HG03108 (cell line): ENCODE measurements at regions not wholly inside any gene's neighbourhood (a gene's known extent, or its start where the extent isn't known, plus 50 kb on each side); places are given as distances from the start of the nearest gene placed in this dataset.
"Not testable (repeated sequence)": the region's sequence is repeated elsewhere in the genome, so short reads cannot be mapped to it uniquely, and the experiment has no call there.

Source experiments
- ATAC-seq: cut with Tn5 transposase; IDR thresholded peaks from one replicate; pipeline ENCODE4 v1.9.1; 2021; ENCODE audit warnings: moderate library complexity; ENCODE audit not compliant: unreplicated experiment

DNA sequence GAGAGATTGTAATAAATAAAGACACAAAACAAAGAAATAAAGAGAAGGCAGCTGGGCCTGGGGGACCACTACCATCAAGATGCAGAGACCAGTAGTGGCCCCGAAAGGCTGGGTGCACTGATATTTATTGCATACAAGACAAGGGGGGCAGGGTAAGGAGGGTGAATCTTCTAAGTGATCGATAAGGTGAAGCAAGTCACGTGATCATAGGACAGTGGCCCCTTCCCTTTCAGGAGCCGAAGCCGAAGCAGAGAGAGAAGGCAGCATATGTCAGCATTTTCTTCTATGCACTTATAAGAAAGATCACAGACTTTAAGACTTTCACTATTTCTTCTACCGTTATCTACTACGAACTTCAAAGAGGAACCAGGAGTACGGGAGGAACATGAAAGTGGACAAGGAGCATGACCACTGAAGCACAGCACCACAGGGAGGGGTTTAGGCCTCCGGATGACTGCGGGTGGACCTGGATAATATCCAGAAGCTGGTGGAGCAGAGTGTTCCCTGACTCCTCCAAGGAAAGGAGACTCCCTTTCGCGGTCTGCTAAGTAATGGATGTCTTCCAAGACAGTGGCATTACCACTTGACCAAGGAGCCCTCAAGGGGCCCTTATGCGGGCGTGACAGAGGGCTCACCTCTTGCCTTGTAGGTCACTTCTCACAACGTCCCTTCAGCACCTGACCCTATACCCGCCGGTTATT, 126.4 kb downstream of the RBM46 start:
- ATAC-seq, result not testable (repeated sequence)

DNA sequence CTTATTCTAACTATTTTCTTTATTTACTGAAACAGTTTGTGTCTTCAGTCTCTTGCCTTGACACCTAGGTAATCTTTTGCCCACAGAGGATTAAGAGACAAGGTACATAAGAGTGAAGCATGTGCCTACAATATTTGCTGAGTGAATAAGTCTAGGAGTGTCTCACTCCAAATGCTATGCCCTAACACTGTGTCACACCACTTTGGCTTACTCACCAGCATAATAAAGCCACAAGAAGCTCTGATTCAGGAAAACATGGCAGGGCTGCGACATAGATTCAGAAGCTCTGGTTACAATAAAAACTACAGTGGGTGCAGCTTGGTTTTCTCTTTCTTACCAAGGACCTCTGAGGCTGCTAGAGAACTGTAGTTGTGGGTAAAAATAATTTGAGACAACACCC, 127.1 kb downstream of the RBM46 start:
- ATAC-seq, result no peak

- no peak for ATAC-seq
Measured at GRCh38 chr4:154911097-154911496, 130.0 kb downstream of the RBM46 start.

DNA sequence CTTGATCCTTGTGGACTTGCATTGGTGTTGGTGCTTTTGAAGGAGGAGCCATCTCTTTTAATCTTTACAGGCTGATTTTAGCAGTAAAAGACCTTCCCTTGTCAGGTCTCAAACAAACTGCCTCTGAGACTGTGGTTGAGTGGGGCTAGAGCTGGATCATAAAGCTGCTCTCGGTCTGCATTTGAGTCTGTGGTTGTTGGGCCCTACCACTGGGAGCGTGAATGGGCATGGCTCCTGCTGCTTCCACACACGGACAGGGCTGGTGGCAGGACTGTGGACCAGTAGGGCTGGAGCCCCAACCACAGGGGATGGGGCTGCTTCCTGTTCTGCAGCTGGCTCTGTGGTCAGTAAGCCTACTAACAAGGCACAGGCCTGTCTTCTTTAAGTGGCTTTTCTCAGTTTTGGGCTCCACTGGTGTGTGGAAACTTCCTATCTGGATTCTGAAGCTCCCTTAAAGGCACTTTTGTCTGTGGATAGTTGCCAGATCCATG, 130.6 kb downstream of the RBM46 start:
- ATAC-seq, result no peak

DNA sequence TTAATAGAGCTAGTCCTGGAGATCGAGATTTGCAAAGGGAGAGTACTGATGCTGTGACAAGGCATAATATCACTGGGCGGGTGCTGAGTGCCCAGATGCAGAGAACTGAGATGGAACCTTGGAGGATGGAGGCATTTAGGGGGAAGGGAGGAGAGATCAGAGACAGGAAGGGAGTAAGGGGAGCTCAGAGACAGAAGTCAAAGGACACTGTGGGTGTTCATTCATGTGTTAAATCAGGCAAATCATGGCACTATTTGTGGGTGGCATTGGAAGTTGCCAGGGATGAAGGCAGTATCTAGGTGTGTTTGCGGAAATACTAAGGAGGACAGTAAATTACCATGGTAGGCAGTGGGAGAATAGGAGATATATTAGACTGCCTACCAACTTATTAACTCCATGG, 135.0 kb downstream of the RBM46 start:
- no peak for ATAC-seq

DNA sequence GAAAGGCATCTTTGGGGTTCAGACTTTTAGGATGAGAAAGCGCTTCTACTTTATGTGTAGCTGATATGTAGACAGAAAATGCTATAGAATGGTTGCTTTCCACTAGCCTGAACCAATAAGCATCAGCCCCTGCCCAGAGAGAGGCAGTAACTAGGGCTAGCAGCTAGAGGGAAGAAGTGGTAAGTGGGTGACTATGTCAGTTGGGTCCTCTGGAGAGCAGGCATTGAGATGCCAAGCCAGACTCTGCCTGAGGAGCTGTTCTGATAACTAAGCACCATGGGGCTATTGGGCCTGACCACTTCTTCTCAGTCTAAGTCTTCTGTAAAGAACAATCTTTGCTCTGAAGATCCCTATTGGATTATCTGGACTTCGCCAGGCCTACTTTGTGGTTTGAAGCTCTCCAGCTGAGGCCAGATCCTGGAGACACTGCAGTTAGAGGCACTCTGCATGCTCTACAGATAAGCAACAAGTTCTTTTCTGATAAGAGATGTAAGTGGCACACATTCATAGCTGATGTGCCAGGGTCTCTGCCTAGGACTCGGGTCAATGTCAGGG, 146.1 kb downstream of the RBM46 start:
- ATAC-seq, result no peak

GRCh38 chr4:154928640-154929257, 147.7 kb downstream of the RBM46 start:
- no peak for ATAC-seq

GRCh38 chr4:154936873-154937272, 155.8 kb downstream of the RBM46 start:
- no peak for ATAC-seq

DNA sequence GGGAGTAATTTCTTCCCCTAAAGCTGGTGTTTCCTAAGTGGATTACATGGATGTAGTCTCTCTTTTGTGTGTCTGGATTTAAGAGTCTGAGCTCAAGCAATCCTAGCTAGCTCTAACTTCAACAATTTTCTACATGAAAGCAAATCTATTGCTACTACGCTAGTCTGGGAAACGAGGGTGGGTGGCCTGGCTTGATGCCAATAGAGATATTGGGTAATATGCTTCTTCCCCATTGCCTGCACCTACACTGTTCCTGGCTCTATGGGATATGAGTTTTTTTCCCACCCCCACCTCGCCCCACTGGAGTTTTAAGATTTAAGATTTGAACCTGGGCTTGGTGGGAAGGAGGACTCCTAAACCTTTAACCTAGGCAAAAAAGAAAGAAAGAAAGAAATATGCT, 158.8 kb downstream of the RBM46 start:
- ATAC-seq, result no peak

GRCh38 chr4:154942176-154942575, 161.1 kb downstream of the RBM46 start:
- no peak for ATAC-seq

- ATAC-seq, result no peak
Measured at GRCh38 chr4:154944996-154945395, 163.9 kb downstream of the RBM46 start.

GRCh38 chr4:154946113-154946512, 165.0 kb downstream of the RBM46 start:
- no peak for ATAC-seq

DNA sequence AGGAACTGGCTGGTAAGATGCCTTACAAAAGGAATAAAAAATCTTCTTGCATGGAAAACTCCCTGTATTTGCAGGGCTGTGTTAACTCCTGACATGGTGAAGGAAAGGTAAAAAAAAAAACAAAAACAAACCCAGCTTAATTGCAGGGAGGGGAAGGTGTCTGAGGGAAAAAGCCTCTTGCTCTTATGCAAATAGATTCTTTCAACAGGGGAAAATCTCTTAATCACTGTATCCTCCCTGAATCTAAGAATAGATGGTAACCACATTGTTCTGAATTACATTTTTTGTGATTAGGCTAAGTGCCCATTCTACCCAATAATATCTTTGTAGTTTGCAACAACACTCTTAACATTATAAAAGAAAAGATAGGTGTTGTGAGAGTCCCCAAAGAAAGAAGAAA, 172.6 kb downstream of the RBM46 start:
- no peak for ATAC-seq

GRCh38 chr4:154954117-154954516, 173.0 kb downstream of the RBM46 start:
- ATAC-seq, result peak; percentile 40

DNA sequence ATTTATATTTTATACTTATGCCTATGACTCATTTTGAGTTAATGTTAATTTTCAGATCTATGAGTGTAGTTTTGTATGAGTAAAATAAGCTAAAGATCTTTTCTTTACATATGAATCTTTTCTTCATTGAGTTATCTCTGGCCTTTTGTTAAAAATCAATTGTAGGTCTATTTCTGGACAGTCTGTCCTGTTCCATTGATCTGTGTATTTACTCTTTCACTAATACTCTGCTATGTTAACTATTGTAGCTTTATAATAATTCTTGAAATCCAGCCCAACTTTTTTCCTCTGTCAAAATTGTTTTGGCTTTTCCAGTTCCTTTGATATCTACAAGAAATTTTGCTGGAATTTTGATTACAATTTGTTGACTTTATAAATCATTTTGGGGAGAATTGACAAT, 177.0 kb downstream of the RBM46 start:
- ATAC-seq, result no peak

- no peak for ATAC-seq
Measured at GRCh38 chr4:154958621-154959358, 177.7 kb downstream of the RBM46 start.

DNA sequence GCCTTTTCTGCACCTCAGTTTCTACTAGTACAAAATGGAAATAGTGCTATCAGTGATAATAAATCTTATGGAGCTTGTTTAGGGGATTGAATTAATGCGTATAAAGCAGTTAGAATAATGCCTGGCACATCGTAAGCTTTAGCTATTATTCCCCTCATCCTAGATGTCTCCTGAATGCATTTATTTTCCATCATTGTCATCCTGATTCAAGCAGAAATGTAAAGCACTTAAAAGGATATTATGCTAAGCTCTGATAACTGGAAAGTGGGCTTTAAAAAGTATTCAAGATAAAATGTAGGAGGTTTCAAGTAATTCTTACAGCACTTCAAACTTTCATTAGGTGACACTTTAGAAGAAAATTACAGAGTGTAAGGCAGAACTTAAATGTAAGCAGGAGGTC, 178.7 kb downstream of the RBM46 start:
- no peak for ATAC-seq

GRCh38 chr4:154960476-154960875, 179.4 kb downstream of the RBM46 start:
- no peak for ATAC-seq

DNA sequence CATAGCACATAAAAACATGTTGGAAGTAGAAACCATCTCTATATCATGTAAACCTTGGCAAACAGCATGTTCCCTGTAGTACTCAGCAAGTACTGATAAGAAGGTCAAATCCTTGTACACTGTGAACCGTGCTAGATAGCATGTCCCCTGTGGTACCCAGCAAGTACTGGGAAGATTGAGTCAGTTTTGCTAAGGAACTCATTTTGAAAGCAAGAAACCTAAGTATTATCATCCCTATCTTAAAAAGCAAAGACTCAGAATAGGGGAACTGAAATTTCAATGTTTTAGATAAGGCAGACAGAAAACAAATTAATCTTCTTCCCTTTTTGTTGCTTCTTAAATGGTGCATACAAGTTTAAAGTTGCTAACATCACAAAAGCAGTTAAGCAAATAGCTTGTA, 180.2 kb downstream of the RBM46 start:
- ATAC-seq, result peak; percentile 95

DNA sequence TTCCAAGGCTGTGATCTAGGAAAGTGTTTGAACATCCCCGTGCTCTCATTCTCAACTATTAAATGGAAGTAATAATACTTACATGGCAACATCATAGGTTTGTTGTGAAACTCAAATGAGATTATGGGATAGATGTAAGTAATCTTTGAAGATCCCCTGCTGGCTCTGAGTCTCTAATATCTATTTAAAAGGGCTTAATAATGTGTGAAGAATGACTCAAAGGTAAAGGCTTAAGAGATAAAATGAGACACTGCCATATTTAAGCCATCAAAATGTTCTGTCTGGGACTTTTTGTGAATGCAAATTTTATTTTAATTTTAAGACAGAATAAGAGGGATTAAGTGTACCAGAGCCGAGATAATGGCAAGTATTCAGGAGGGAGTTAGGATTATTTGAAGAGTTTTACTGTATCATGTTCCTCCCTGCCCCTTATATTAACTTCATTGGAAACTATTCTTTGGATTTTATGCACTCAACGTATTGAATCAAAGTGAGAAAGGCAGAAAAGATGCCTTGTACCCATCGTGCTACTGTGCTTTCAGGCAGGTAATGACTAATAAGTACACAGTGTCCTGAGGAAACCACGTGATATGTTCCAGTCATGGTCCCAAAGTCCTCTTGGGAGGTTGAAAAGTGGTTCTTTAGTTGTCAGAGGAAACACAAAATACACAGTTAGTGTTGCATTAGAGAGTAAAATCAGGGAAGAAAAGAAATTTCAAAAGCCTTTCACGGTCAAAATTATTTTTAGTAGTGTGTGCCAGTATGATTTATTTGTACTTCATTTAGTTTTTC, 192.4 kb downstream of the RBM46 start:
- no peak for ATAC-seq

- no peak for ATAC-seq
Measured at GRCh38 chr4:154977228-154977627, 196.2 kb downstream of the RBM46 start.
